DOHH2 (cell line): ENCODE measurements at regions not wholly inside any gene's neighbourhood (a gene's known extent, or its start where the extent isn't known, plus 50 kb on each side); places are given as distances from the start of the nearest gene placed in this dataset.

Source experiments
- EZH2phosphoT487 ChIP-seq: fragments of 200-600 bp; sonication (generic); IDR thresholded peaks from 2 replicates; pipeline ENCODE4 v1.6.1; 2017; ENCODE audit warnings: borderline replicate concordance, mild to moderate bottlenecking, antibody characterized with exemption, low read length, moderate library complexity, mixed read lengths
- TF ChIP-seq, protein P1 (sequence below): fragments of 200-600 bp; sonication (generic); IDR thresholded peaks from one replicate; pipeline ENCODE4 v1.5.1; 2014; ENCODE audit warnings: antibody characterized with exemption, mild to moderate bottlenecking, low read depth, low read length; ENCODE audit not compliant: poor library complexity, severe bottlenecking

DNA sequence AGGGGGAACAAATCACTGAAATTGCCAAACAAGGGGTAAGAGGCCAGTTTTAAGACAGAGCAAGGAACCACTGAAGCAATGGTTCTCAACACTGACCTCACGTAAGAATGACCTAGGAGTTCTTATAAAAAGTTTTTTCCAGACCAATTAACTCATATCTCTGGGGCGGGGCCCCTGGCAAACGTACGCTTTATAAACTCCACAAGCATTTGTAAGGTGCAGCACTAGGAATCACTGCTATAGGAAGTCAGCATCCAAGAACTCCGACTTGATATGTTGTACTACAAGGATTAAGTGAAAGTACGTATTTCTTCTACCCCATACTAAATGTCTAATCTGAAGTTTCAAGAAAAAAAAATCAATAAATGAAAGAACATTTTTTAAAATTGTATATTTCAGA lies 269.9 kb downstream of the RCHY1 start:
- no peak for TF ChIP-seq EZH2phosphoT487
- TF ChIP-seq, protein P1, sequence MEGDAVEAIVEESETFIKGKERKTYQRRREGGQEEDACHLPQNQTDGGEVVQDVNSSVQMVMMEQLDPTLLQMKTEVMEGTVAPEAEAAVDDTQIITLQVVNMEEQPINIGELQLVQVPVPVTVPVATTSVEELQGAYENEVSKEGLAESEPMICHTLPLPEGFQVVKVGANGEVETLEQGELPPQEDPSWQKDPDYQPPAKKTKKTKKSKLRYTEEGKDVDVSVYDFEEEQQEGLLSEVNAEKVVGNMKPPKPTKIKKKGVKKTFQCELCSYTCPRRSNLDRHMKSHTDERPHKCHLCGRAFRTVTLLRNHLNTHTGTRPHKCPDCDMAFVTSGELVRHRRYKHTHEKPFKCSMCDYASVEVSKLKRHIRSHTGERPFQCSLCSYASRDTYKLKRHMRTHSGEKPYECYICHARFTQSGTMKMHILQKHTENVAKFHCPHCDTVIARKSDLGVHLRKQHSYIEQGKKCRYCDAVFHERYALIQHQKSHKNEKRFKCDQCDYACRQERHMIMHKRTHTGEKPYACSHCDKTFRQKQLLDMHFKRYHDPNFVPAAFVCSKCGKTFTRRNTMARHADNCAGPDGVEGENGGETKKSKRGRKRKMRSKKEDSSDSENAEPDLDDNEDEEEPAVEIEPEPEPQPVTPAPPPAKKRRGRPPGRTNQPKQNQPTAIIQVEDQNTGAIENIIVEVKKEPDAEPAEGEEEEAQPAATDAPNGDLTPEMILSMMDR, result no peak
